GM19372 (cell line): ENCODE measurements at regions not wholly inside any gene's neighbourhood (a gene's known extent, or its start where the extent isn't known, plus 50 kb on each side); places are given as distances from the start of the nearest gene placed in this dataset.

ENCODE experiments used
- ATAC-seq: cut with Tn5 transposase; IDR thresholded peaks from one replicate; pipeline ENCODE4 v1.9.1; 2021; ENCODE audit warnings: mild to moderate bottlenecking, low read depth, moderate library complexity; ENCODE audit not compliant: unreplicated experiment

- ATAC-seq: no peak
Measured at GRCh38 chr12:124633365-124634362, 66.3 kb upstream of the NCOR2 start.

- ATAC-seq: no peak
Measured at GRCh38 chr12:124632519-124632984, 65.1 kb upstream of the NCOR2 start.

- ATAC-seq: no peak
Measured at GRCh38 chr12:124631681-124632256, 64.4 kb upstream of the NCOR2 start.

- no peak for ATAC-seq
Measured at GRCh38 chr12:124630791-124631313, 63.4 kb upstream of the NCOR2 start.

- ATAC-seq: no peak
Measured at GRCh38 chr12:124629789-124630480, 62.5 kb upstream of the NCOR2 start.

- ATAC-seq: no peak
Measured at GRCh38 chr12:124629117-124629516, 61.7 kb upstream of the NCOR2 start.

- ATAC-seq: no peak
Measured at GRCh38 chr12:124627956-124628355, 60.5 kb upstream of the NCOR2 start.

GRCh38 chr12:124626971-124627411, 59.6 kb upstream of the NCOR2 start:
- ATAC-seq: no peak

- no peak for ATAC-seq
Measured at GRCh38 chr12:124625867-124626675, 58.7 kb upstream of the NCOR2 start.

GRCh38 chr12:124624823-124625222, 57.4 kb upstream of the NCOR2 start:
- no peak for ATAC-seq

- no peak for ATAC-seq
Measured at GRCh38 chr12:124623344-124624035, 56.1 kb upstream of the NCOR2 start.

GRCh38 chr12:124622764-124623163, 55.4 kb upstream of the NCOR2 start:
- no peak for ATAC-seq

GRCh38 chr12:124622331-124622730, 54.9 kb upstream of the NCOR2 start:
- ATAC-seq: no peak

- ATAC-seq: no peak
Measured at GRCh38 chr12:124621296-124621660, 53.9 kb upstream of the NCOR2 start.

GRCh38 chr12:124620606-124621295, 53.3 kb upstream of the NCOR2 start:
- no peak for ATAC-seq

- ATAC-seq: no peak
Measured at GRCh38 chr12:124618291-124618902, 51.0 kb upstream of the NCOR2 start.

GRCh38 chr12:124617615-124618014, 50.2 kb upstream of the NCOR2 start:
- no peak for ATAC-seq
